ENCODE measurements at regions not wholly inside any gene's neighbourhood (a gene's known extent, or its start where the extent isn't known, plus 50 kb on each side); places are given as distances from the start of the nearest gene placed in this dataset.

DNA sequence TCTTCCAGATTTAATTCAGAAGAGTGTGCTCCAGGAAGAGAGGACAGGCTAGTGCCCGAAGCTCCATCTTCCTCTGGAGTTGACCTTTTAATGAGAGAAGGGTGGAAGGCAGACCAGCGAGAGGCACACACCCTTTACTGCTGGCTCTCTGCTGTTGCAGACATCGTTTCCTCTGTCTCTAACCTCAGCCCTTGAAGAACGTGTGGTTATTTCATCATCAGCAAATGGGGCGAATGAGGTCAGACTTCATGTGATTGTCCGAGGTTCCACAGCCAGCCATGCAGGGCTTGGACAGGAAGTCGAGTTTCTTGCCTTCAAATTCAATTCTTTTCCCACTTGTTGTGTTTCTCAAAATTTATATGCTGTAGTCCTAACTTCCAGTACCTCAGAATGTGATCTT lies 155.2 kb upstream of the MSX1 start:
- H3K4me1 ChIP-seq (ENCODE audit: control insufficient read depth, insufficient read depth, low read length), result no peaks in the 10 kb centered on the region
- H3K4me3 ChIP-seq, result no peak overlapping the region
- no peak overlapping the region for H3K27ac ChIP-seq (ENCODE audit: control insufficient read depth, insufficient read depth)
- no TSS peak for BruUV-seq (replicated peaks)
- ChIA-PET POLR2A (no interaction called here), SMC1A (ENCODE audit: uncharacterized antibody, unreplicated experiment) (no interaction called here), CTCF (no interaction called here), RAD21 (ENCODE audit: unreplicated experiment) (no interaction called here)
- H2AFZ ChIP-seq (ENCODE audit: control insufficient read depth, low read depth, low read length), result no peak overlapping the region
- H4K20me1 ChIP-seq (ENCODE audit: control insufficient read depth, insufficient read depth), result no peaks in the 10 kb centered on the region
- in situ Hi-C loops (cut with MboI), result no loop called here
- H3K36me3 ChIP-seq (ENCODE audit: control insufficient read depth in 2 of 2, insufficient read depth in 2 of 2, low read length in 1 of 2), result no peaks in the 10 kb centered on the region
- no peaks in the 10 kb centered on the region for H3K27me3 ChIP-seq (replicated peaks in 1 of 2; ENCODE audit: control insufficient read depth in 2 of 2, insufficient read depth in 2 of 2, low read length in 1 of 2)
- TF ChIP-seq SPI1 (IDR thresholded peaks at IDR 0.05; ENCODE audit: borderline replicate concordance, insufficient read depth, low read depth, low read length) (no peak), JUNB (IDR thresholded peaks at IDR 0.05) (no peak), SMARCA5 (IDR thresholded peaks at IDR 0.05) (no peak), NBN (IDR thresholded peaks at IDR 0.05) (no peak), POU2F2 (IDR thresholded peaks at IDR 0.05; ENCODE audit: borderline replicate concordance, low read depth, low read length) (no peak), CEBPB (IDR thresholded peaks at IDR 0.05; ENCODE audit: borderline replicate concordance in 1 of 2, low read depth in 2 of 2, low read length in 2 of 2) (no peak), NR2C1 (IDR thresholded peaks at IDR 0.05) (no peak), SREBF1 (IDR thresholded peaks at IDR 0.05; ENCODE audit: low read length) (no peak), TARDBP (IDR thresholded peaks at IDR 0.05; ENCODE audit: borderline replicate concordance) (no peak), CHD2 (IDR thresholded peaks at IDR 0.05; ENCODE audit: borderline replicate concordance, low read depth, low read length) (no peak), BCLAF1 (IDR thresholded peaks at IDR 0.05) (no peak)
- TF ChIP-seq, protein P1, sequence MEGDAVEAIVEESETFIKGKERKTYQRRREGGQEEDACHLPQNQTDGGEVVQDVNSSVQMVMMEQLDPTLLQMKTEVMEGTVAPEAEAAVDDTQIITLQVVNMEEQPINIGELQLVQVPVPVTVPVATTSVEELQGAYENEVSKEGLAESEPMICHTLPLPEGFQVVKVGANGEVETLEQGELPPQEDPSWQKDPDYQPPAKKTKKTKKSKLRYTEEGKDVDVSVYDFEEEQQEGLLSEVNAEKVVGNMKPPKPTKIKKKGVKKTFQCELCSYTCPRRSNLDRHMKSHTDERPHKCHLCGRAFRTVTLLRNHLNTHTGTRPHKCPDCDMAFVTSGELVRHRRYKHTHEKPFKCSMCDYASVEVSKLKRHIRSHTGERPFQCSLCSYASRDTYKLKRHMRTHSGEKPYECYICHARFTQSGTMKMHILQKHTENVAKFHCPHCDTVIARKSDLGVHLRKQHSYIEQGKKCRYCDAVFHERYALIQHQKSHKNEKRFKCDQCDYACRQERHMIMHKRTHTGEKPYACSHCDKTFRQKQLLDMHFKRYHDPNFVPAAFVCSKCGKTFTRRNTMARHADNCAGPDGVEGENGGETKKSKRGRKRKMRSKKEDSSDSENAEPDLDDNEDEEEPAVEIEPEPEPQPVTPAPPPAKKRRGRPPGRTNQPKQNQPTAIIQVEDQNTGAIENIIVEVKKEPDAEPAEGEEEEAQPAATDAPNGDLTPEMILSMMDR (IDR thresholded peaks at IDR 0.05 in 2 of 3, conservative IDR thresholded peaks at IDR 0.05 in 1 of 3; ENCODE audit: control insufficient read depth in 2 of 3, extremely low read depth in 1 of 3, insufficient read depth in 1 of 3, low read depth in 3 of 3, low read length in 3 of 3), result no peak
- TF ChIP-seq, protein P2, sequence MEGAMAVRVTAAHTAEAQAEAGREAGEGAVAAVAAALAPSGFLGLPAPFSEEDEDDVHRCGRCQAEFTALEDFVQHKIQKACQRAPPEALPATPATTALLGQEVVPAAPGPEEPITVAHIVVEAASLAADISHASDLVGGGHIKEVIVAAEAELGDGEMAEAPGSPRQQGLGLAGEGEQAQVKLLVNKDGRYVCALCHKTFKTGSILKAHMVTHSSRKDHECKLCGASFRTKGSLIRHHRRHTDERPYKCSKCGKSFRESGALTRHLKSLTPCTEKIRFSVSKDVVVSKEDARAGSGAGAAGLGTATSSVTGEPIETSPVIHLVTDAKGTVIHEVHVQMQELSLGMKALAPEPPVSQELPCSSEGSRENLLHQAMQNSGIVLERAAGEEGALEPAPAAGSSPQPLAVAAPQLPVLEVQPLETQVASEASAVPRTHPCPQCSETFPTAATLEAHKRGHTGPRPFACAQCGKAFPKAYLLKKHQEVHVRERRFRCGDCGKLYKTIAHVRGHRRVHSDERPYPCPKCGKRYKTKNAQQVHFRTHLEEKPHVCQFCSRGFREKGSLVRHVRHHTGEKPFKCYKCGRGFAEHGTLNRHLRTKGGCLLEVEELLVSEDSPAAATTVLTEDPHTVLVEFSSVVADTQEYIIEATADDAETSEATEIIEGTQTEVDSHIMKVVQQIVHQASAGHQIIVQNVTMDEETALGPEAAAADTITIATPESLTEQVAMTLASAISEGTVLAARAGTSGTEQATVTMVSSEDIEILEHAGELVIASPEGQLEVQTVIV (IDR thresholded peaks at IDR 0.05; ENCODE audit: borderline replicate concordance, partially characterized antibody), result no peak
- TF ChIP-seq, protein P3, sequence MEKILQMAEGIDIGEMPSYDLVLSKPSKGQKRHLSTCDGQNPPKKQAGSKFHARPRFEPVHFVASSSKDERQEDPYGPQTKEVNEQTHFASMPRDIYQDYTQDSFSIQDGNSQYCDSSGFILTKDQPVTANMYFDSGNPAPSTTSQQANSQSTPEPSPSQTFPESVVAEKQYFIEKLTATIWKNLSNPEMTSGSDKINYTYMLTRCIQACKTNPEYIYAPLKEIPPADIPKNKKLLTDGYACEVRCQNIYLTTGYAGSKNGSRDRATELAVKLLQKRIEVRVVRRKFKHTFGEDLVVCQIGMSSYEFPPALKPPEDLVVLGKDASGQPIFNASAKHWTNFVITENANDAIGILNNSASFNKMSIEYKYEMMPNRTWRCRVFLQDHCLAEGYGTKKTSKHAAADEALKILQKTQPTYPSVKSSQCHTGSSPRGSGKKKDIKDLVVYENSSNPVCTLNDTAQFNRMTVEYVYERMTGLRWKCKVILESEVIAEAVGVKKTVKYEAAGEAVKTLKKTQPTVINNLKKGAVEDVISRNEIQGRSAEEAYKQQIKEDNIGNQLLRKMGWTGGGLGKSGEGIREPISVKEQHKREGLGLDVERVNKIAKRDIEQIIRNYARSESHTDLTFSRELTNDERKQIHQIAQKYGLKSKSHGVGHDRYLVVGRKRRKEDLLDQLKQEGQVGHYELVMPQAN (conservative IDR thresholded peaks at IDR 0.05), result no peak
- TF ChIP-seq, protein P4, sequence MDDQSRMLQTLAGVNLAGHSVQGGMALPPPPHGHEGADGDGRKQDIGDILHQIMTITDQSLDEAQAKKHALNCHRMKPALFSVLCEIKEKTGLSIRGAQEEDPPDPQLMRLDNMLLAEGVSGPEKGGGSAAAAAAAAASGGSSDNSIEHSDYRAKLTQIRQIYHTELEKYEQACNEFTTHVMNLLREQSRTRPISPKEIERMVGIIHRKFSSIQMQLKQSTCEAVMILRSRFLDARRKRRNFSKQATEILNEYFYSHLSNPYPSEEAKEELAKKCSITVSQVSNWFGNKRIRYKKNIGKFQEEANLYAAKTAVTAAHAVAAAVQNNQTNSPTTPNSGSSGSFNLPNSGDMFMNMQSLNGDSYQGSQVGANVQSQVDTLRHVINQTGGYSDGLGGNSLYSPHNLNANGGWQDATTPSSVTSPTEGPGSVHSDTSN (IDR thresholded peaks at IDR 0.05; ENCODE audit: insufficient replicate concordance, low read depth, low read length), result no peak
- no peak overlapping the region for H3K4me2 ChIP-seq (ENCODE audit: control insufficient read depth, insufficient read depth)
- H3K9me3 ChIP-seq (replicated peaks; ENCODE audit: control insufficient read depth, insufficient read depth, low read length), result no peaks in the 10 kb centered on the region; the same call in 2 of the 3 replicates
- DNase-seq (ENCODE audit: low read depth, low spot score) (no peak), ATAC-seq (no peak), FAIRE-seq (no peak)
- H3K79me2 ChIP-seq (ENCODE audit: control insufficient read depth, insufficient read depth, low read length), result no peaks in the 10 kb centered on the region
- intact Hi-C loops (cut with micrococcal nuclease; ENCODE audit: unreplicated experiment), result no loop called here
- 76% methylated on average over 7 of the region's 7 CpGs for WGBS (ENCODE audit: insufficient coverage, insufficient replicate concordance, low lambda C conversion rate, missing lambda C conversion rate)
- no peak overlapping the region for H3K9ac ChIP-seq (ENCODE audit: control insufficient read depth, insufficient read depth, low read length)

All from GM12878 (cell line).